GM23338 (cell line): ENCODE measurements at regions not wholly inside any gene's neighbourhood (a gene's known extent, or its start where the extent isn't known, plus 50 kb on each side); places are given as distances from the start of the nearest gene placed in this dataset.

Source experiments
- ATAC-seq: fragments of 200-7000 bp; cut with Tn5 transposase; 3 replicates; pipeline ENCODE4 v1.9.1; 2020
- DNase-seq: peaks from one replicate; pipeline ENCODE4 v3.0.0-alpha.2; 2015; ENCODE audit warnings: low spot score
- H2AFZ ChIP-seq: fragments of 200-600 bp; sonication (generic); 2 replicates; pipeline ENCODE4 v1.8.0; 2016; ENCODE audit warnings: antibody characterized with exemption, mild to moderate bottlenecking, moderate library complexity
- H3F3A ChIP-seq: fragments of 200-600 bp; sonication (generic); replicated peaks from 2 replicates; pipeline ENCODE4 v1.8.0; 2017; ENCODE audit warnings: antibody characterized with exemption, mixed run types, low read depth
- H3K27ac ChIP-seq: fragments of 200-600 bp; sonication (generic); 2 replicates; pipeline ENCODE4 v1.6.1; 2016; ENCODE audit warnings: low read depth
- H3K27me3 ChIP-seq: fragments of 200-600 bp; sonication (generic); 2 replicates; pipeline ENCODE4 v1.8.0; 2016; ENCODE audit warnings: mild to moderate bottlenecking, mixed run types, moderate library complexity; ENCODE audit not compliant: insufficient read depth
- H3K36me3 ChIP-seq: fragments of 200-600 bp; sonication (generic); 2 replicates; pipeline ENCODE4 v1.8.0; 2016; ENCODE audit warnings: mild to moderate bottlenecking; ENCODE audit not compliant: insufficient read depth
- H3K4me1 ChIP-seq: fragments of 200-600 bp; sonication (generic); 2 replicates; pipeline ENCODE4 v1.8.0; 2016; ENCODE audit warnings: mild to moderate bottlenecking, moderate library complexity; ENCODE audit not compliant: insufficient read depth
- H3K4me2 ChIP-seq: fragments of 200-600 bp; sonication (generic); 2 replicates; pipeline ENCODE4 v1.7.1; 2017; ENCODE audit warnings: mixed run types
- H3K4me3 ChIP-seq: fragments of 200-600 bp; sonication (generic); 2 replicates; pipeline ENCODE4 v1.6.1; 2016; ENCODE audit warnings: mixed run types
- H3K79me2 ChIP-seq: fragments of 200-600 bp; sonication (generic); replicated peaks from 2 replicates; pipeline ENCODE4 v1.8.0; 2017; ENCODE audit warnings: mild to moderate bottlenecking; ENCODE audit not compliant: insufficient read depth
- H3K9me2 ChIP-seq: fragments of 200-600 bp; sonication (generic); 2 replicates; pipeline ENCODE4 v1.8.0; 2017; ENCODE audit not compliant: insufficient read depth
- H4K20me1 ChIP-seq: fragments of 200-600 bp; sonication (generic); replicated peaks from 2 replicates; pipeline ENCODE4 v1.8.0; 2017; ENCODE audit warnings: mild to moderate bottlenecking; ENCODE audit not compliant: insufficient read depth
- H3K27ac Mint-ChIP-seq: 2 replicates; pipeline ENCODE4 v1.8.0; 2020; ENCODE audit warnings: inconsistent platforms, mild to moderate bottlenecking, moderate library complexity, mixed read lengths
- H3K27me3 Mint-ChIP-seq: 3 replicates; pipeline ENCODE4 v1.8.0; 2022; ENCODE audit warnings: low read depth, mild to moderate bottlenecking, moderate library complexity, mixed read lengths, inconsistent platforms; ENCODE audit not compliant: insufficient read depth, poor library complexity
- H3K36me3 Mint-ChIP-seq: 3 replicates; pipeline ENCODE4 v1.8.0; 2021; ENCODE audit warnings: low read depth, mild to moderate bottlenecking, inconsistent platforms, moderate library complexity, mixed read lengths
- H3K4me1 Mint-ChIP-seq: 3 replicates; pipeline ENCODE4 v1.8.0; 2020; ENCODE audit warnings: mild to moderate bottlenecking, inconsistent platforms, mixed read lengths
- H3K4me3 Mint-ChIP-seq: 3 replicates; pipeline ENCODE4 v1.8.0; 2021; ENCODE audit warnings: moderate library complexity, mild to moderate bottlenecking, inconsistent platforms, mixed read lengths
- H3K9me3 Mint-ChIP-seq: 3 replicates; pipeline ENCODE4 v1.8.0; 2020; ENCODE audit warnings: moderate library complexity, mild to moderate bottlenecking, inconsistent platforms, mixed read lengths
- CREB1 ChIP-seq: fragments of 250-450 bp; sonication (Bioruptor Pico); IDR thresholded peaks from 2 replicates; pipeline ENCODE4 v1.5.0; 2020; ENCODE audit warnings: low read depth, mild to moderate bottlenecking, moderate library complexity
- CTCF ChIP-seq, 2 experiments: fragments of 200-600 bp in 1 of 2; sonication (generic) in 1 of 2; conservative IDR thresholded peaks; 2 replicates each; pipeline versions ENCODE4 v1.5.1 to v1.6.1; 2016 to 2017; ENCODE audit warnings: antibody characterized with exemption in 2 of 2, low read depth in 2 of 2, mild to moderate bottlenecking in 2 of 2, moderate library complexity in 1 of 2
- ETS1 ChIP-seq: IDR thresholded peaks from 2 replicates; pipeline ENCODE4 v1.6.1; 2016; ENCODE audit warnings: antibody characterized with exemption
- EZH2 ChIP-seq: fragments of 200-600 bp; sonication (generic); IDR thresholded peaks from one replicate; pipeline ENCODE4 v1.8.0; 2017; ENCODE audit warnings: antibody characterized with exemption, mild to moderate bottlenecking, low read depth; ENCODE audit not compliant: unreplicated experiment
- EZH2phosphoT487 ChIP-seq: fragments of 200-600 bp; sonication (generic); IDR thresholded peaks from one replicate; pipeline ENCODE4 v1.8.1; 2018; ENCODE audit warnings: antibody characterized with exemption; ENCODE audit not compliant: unreplicated experiment
- POLR2AphosphoS5 ChIP-seq: IDR thresholded peaks from 2 replicates; pipeline ENCODE4 v1.6.1; 2016; ENCODE audit warnings: antibody characterized with exemption, low read depth
- STAT1 ChIP-seq: IDR thresholded peaks from one replicate; pipeline ENCODE4 v1.6.1; 2016; ENCODE audit warnings: antibody characterized with exemption; ENCODE audit not compliant: unreplicated experiment
- ZNF114 ChIP-seq: fragments of 250-450 bp; sonication (Bioruptor Pico); IDR thresholded peaks from 2 replicates; pipeline ENCODE4 v1.5.0; 2020; ENCODE audit warnings: mild to moderate bottlenecking, moderate library complexity
- ZNF331 ChIP-seq: fragments of 250-450 bp; sonication (Bioruptor Pico); IDR thresholded peaks from 2 replicates; pipeline ENCODE4 v1.5.0; 2020; ENCODE audit warnings: low read depth, mild to moderate bottlenecking, moderate library complexity
- ZNF462 ChIP-seq: fragments of 250-450 bp; sonication (Bioruptor Pico); IDR thresholded peaks from 2 replicates; pipeline ENCODE4 v1.5.0; 2020; ENCODE audit warnings: mild to moderate bottlenecking, moderate library complexity

- TF ChIP-seq CTCF (conservative IDR thresholded peaks at IDR 0.05; ENCODE audit: low read depth in 2 of 2) (no peak), EZH2phosphoT487 (no peak), CREB1 (CRISPR knock-in tag) (no peak), ZNF114 (CRISPR knock-in tag) (no peak)
These were observed 212.1 kb downstream of the TTC32 start (continued) for GRCh38 chr2:19689646-19690168.

- Histone ChIP-seq H3K79me2 (no peaks in the 10 kb centered on the region), H3K4me2 (no peak overlapping the region), H3K27me3 (no peaks in the 10 kb centered on the region), H3K27ac (no peak overlapping the region), H4K20me1 (no peaks in the 10 kb centered on the region), H2AFZ (no peak overlapping the region), H3K9me2 (no peaks in the 10 kb centered on the region), H3F3A (no peaks in the 10 kb centered on the region), H3K4me3 (no peak overlapping the region), H3K4me1 (no peaks in the 10 kb centered on the region), H3K36me3 (no peaks in the 10 kb centered on the region)
- Mint-ChIP-seq H3K4me1 (no peaks in the 10 kb centered on the region), H3K36me3 (no peaks in the 10 kb centered on the region), H3K9me3 (no peaks in the 10 kb centered on the region), H3K4me3 (no peak overlapping the region), H3K27me3 (peaks cover 4% of the 10 kb centered on the region), H3K27ac (no peak overlapping the region)
- ATAC-seq (no peak), DNase-seq (no peak)
- no peak for TF ChIP-seq ZNF462 (CRISPR knock-in tag)
- no peak for TF ChIP-seq STAT1
- no peak for TF ChIP-seq ETS1
- TF ChIP-seq ZNF114 (CRISPR knock-in tag) = no peak
- no peak for TF ChIP-seq POLR2AphosphoS5
- no peak for TF ChIP-seq CTCF (conservative IDR thresholded peaks at IDR 0.05; ENCODE audit: low read depth in 2 of 2)
- TF ChIP-seq ZNF331 = no peak
- TF ChIP-seq CREB1 (CRISPR knock-in tag) = no peak
- no peak for TF ChIP-seq EZH2
These were observed 213.7 kb downstream of the TTC32 start for GRCh38 chr2:19688059-19688458.
